ENCODE measurements at regions not wholly inside any gene's neighbourhood (a gene's known extent, or its start where the extent isn't known, plus 50 kb on each side); places are given as distances from the start of the nearest gene placed in this dataset.

GRCh38 chr11:122310766-122311165, 194.8 kb upstream of the BLID start:
- intact Hi-C loops (cut with micrococcal nuclease) (loop anchor here (5.0 kb wide), 1 partner anchor 38 kb away; no protein-coding TSS in a partner anchor), in situ Hi-C loops (cut with MboI; ENCODE audit: low sequenced_read_pairs) (no loop called here), dilution Hi-C loops (cut with HindIII; ENCODE audit: low sequenced_read_pairs, unreplicated experiment) (no loop called here)
- no peak overlapping the region for H3K18ac ChIP-seq (ENCODE audit: low read depth, low read length)
- no peak overlapping the region for H3K9ac ChIP-seq (ENCODE audit: low read depth, low read length)
- H3K56ac ChIP-seq (ENCODE audit: extremely low read depth, insufficient read depth, low read length) = no peak overlapping the region
- H2AFZ ChIP-seq (replicated peaks; ENCODE audit: low read length, poor library complexity) = no peak overlapping the region
- ChIA-PET POLR2A (ENCODE audit: unreplicated experiment) (no interaction called here), CTCF (no interaction called here)
- no peaks in the 10 kb centered on the region for H3K9me1 ChIP-seq (ENCODE audit: insufficient read depth, low read length)
- no peaks in the 10 kb centered on the region; the same call in 1 of the 2 replicates for H3K36me3 ChIP-seq (ENCODE audit: control insufficient read depth, insufficient read depth, low read length)
- no peak overlapping the region for H3K4ac ChIP-seq (ENCODE audit: low read depth, low read length)
- WGBS, 2 experiments (ENCODE audit: extremely low coverage in 2 of 2, insufficient read length in 1 of 2) = no CpG with 5 or more reads among the region's 5 CpGs
- H3K27me3 ChIP-seq (ENCODE audit: control insufficient read depth, insufficient read depth, low read length) = no peaks in the 10 kb centered on the region; the same call in 1 of the 2 replicates
- H3K27ac ChIP-seq (ENCODE audit: insufficient read depth, low read length) = no peak overlapping the region
- H4K5ac ChIP-seq (ENCODE audit: low read depth, low read length) = no peak overlapping the region
- no peak overlapping the region for H3K4me3 ChIP-seq (ENCODE audit: insufficient read depth, low read depth, low read length)
- H2AK9ac ChIP-seq (replicated peaks; ENCODE audit: low read depth, low read length, poor library complexity) = no peak overlapping the region
- H3K23ac ChIP-seq (ENCODE audit: low read depth, low read length) = no peak overlapping the region
- no peak overlapping the region for H4K91ac ChIP-seq (ENCODE audit: insufficient read depth, low read depth, low read length)
- H3K14ac ChIP-seq (replicated peaks; ENCODE audit: low read depth, low read length) = no peak overlapping the region
- TF ChIP-seq ELK1 (IDR thresholded peaks at IDR 0.05; ENCODE audit: borderline replicate concordance, low read depth, low read length) = no peak
- no peak for TF ChIP-seq POLR2A (IDR thresholded peaks at IDR 0.05; ENCODE audit: low read depth, low read length)
- no peak for TF ChIP-seq RCOR1 (IDR thresholded peaks at IDR 0.05; ENCODE audit: insufficient replicate concordance, low read length)
- TF ChIP-seq FOS (IDR thresholded peaks at IDR 0.05; ENCODE audit: low read depth, low read length) = no peak
- no peak for TF ChIP-seq USF2 (IDR thresholded peaks at IDR 0.05; ENCODE audit: low read depth, low read length)
- no peak for TF ChIP-seq MXI1 (IDR thresholded peaks at IDR 0.05; ENCODE audit: borderline replicate concordance, low read depth, low read length)
- no peak overlapping the region for H2BK5ac ChIP-seq (ENCODE audit: low read depth, low read length, poor library complexity, severe bottlenecking)
- DNase-seq (no peak), ATAC-seq (ENCODE audit: low read depth) (no peak)
- H2BK120ac ChIP-seq (ENCODE audit: low read depth, low read length) = no peak overlapping the region
- no peak overlapping the region for H2BK20ac ChIP-seq (ENCODE audit: low read depth, low read length)
- H3K9me3 ChIP-seq (ENCODE audit: control insufficient read depth, insufficient read depth, low read length) = no peaks in the 10 kb centered on the region
- H3K4me1 ChIP-seq (ENCODE audit: control insufficient read depth, insufficient read depth, low read length) = peaks cover 5% of the 10 kb centered on the region; the same call in 1 of the 2 replicates
- no peaks in the 10 kb centered on the region for H4K20me1 ChIP-seq (ENCODE audit: insufficient read depth, low read length)
- H4K8ac ChIP-seq (ENCODE audit: low read depth in 2 of 2, low read length in 2 of 2) = no peak overlapping the region
- H3K4me2 ChIP-seq (ENCODE audit: low read depth, low read length) = no peak overlapping the region
- BruUV-seq (replicated peaks) = no TSS peak
- no peaks in the 10 kb centered on the region for H3K79me1 ChIP-seq (ENCODE audit: low read depth in 1 of 2, low read length in 2 of 2)
- no peak overlapping the region for H2BK15ac ChIP-seq (ENCODE audit: low read depth, low read length)
- no peak overlapping the region for H2AK5ac ChIP-seq (ENCODE audit: low read depth, low read length)
